Motor neuron (in vitro differentiated cells): ENCODE measurements at regions not wholly inside any gene's neighbourhood (a gene's known extent, or its start where the extent isn't known, plus 50 kb on each side); places are given as distances from the start of the nearest gene placed in this dataset.

ENCODE experiments used
- ATAC-seq, 8 experiments: fragments of 200-7000 bp; cut with Tn5 transposase; replicated peaks in 6 of 8; 2 replicates each; pipeline ENCODE4 v1.8.0; 2021; ENCODE audit warnings: mild to moderate bottlenecking in 8 of 8, moderate library complexity in 8 of 8
- H3K27ac ChIP-seq, 2 donors: fragments of 250-450 bp; sonication (Bioruptor Pico); 2 replicates each; pipeline ENCODE4 v1.9.0; 2021; ENCODE audit warnings: antibody characterized with exemption in 2 of 2, mild to moderate bottlenecking in 2 of 2, moderate library complexity in 1 of 2
- H3K4me1 ChIP-seq, 2 donors: fragments of 250-450 bp; sonication (Bioruptor Pico); replicated peaks in 1 of 2; 2 replicates each; pipeline ENCODE4 v1.6.1; 2021; ENCODE audit warnings: antibody characterized with exemption in 2 of 2, mild to moderate bottlenecking in 2 of 2, moderate library complexity in 1 of 2
- H3K4me3 ChIP-seq, 5 donors: fragments of 250-450 bp; sonication (Bioruptor Pico); 2 replicates each; pipeline ENCODE4 v1.9.0; 2021; ENCODE audit warnings: antibody characterized with exemption in 5 of 5, mild to moderate bottlenecking in 5 of 5, moderate library complexity in 4 of 5
- WGBS, 10 experiments: fragments of 450-650 bp; shearing (Covaris generic); methylation state at CpG; one replicate each; pipeline ENCODE4 v1.0.0; 2022; 5-methylcytosine and 5-hydroxymethylcytosine counted together
- in situ Hi-C, 9 experiments: fragments of 400-800 bp; cut with MboI; loops; one replicate each; pipeline ENCODE4 v1.15.0; 2021; ENCODE audit warnings: low sequenced_read_pairs in 9 of 9, low pct_unique_long_range_greater_than_20kb in 2 of 9; ENCODE audit not compliant: unreplicated experiment in 9 of 9

GRCh38 chr2:41610501-41611190, 437.2 kb upstream of the PKDCC start:
- Histone ChIP-seq H3K4me1 (no peaks in the 10 kb centered on the region), H3K4me3 (no peak overlapping the region), H3K27ac (no peak overlapping the region)
- in situ Hi-C loops, result no loop called here
- peak in 1 of 8 experiments; percentile 31 for ATAC-seq
- WGBS, 10 experiments, result 0 to 89% (median 51%) methylated on average over 3 to 6 of the region's 6 CpGs

- no peaks in the 10 kb centered on the region for H3K4me1 ChIP-seq
- H3K4me3 ChIP-seq, result no peak overlapping the region
- WGBS, 10 experiments, result 5 to 100% (median 67%) methylated on average over 1 to 3 of the region's 3 CpGs; no CpG with 5 or more reads in 1 of the 10 experiments
- ATAC-seq, result no peak
- no peak overlapping the region for H3K27ac ChIP-seq
- in situ Hi-C loops, result no loop called here
Observed at GRCh38 chr2:41618754-41619153, 429.1 kb upstream of the PKDCC start.

GRCh38 chr2:41621095-41621494, 426.7 kb upstream of the PKDCC start:
- Histone ChIP-seq H3K27ac (no peak overlapping the region), H3K4me1 (no peaks in the 10 kb centered on the region), H3K4me3 (no peak overlapping the region)
- WGBS, 10 experiments, result 41 to 100% (median 86%) methylated on average over 1 to 3 of the region's 3 CpGs; no CpG with 5 or more reads in 1 of the 10 experiments
- no peak for ATAC-seq
- in situ Hi-C loops, result no loop called here

GRCh38 chr2:41621563-41621962, 426.3 kb upstream of the PKDCC start:
- in situ Hi-C loops, result no loop called here

GRCh38 chr2:41622301-41622700, 425.5 kb upstream of the PKDCC start:
- no peak overlapping the region for H3K27ac ChIP-seq
- no peak overlapping the region for H3K4me3 ChIP-seq
- H3K4me1 ChIP-seq, result no peaks in the 10 kb centered on the region
- in situ Hi-C loops, result no loop called here
- 34 to 100% (median 71%) methylated on average over 1 to 5 of the region's 5 CpGs for WGBS, 10 experiments
- no peak for ATAC-seq

More at GRCh38 chr2:41621563-41621962, 426.3 kb upstream of the PKDCC start:
- H3K4me3 ChIP-seq, result no peak overlapping the region
- ATAC-seq, result no peak
- no peak overlapping the region for H3K27ac ChIP-seq
- 0 to 93% (median 45%) methylated on average over 2 to 3 of the region's 3 CpGs; no CpG with 5 or more reads in 1 of the 10 experiments for WGBS, 10 experiments
- H3K4me1 ChIP-seq, result no peaks in the 10 kb centered on the region

GRCh38 chr2:41626936-41627335, 420.9 kb upstream of the PKDCC start:
- Histone ChIP-seq H3K4me1 (no peaks in the 10 kb centered on the region), H3K4me3 (no peak overlapping the region), H3K27ac (no peak overlapping the region)
- in situ Hi-C loops, result no loop called here
- 17 to 100% (median 86%) methylated on average over 1 to 2 of the region's 2 CpGs; no CpG with 5 or more reads in 3 of the 10 experiments for WGBS, 10 experiments
- no peak for ATAC-seq

GRCh38 chr2:41634686-41635085, 413.1 kb upstream of the PKDCC start:
- 0 to 100% (median 53%) methylated on average over 1 to 2 of the region's 2 CpGs; no CpG with 5 or more reads in 1 of the 10 experiments for WGBS, 10 experiments
- no peak overlapping the region for H3K4me3 ChIP-seq
- in situ Hi-C loops, result no loop called here
- H3K27ac ChIP-seq, result no peak overlapping the region
- no peaks in the 10 kb centered on the region for H3K4me1 ChIP-seq
- no peak for ATAC-seq

- no peak overlapping the region for H3K27ac ChIP-seq
- in situ Hi-C loops, result no loop called here
- no peak overlapping the region for H3K4me3 ChIP-seq
- no peaks in the 10 kb centered on the region for H3K4me1 ChIP-seq
- ATAC-seq, result no peak
- 26 to 100% (median 83%) methylated on average over 1 to 2 of the region's 2 CpGs; no CpG with 5 or more reads in 2 of the 10 experiments for WGBS, 10 experiments
Observed at GRCh38 chr2:41644936-41645335, 402.9 kb upstream of the PKDCC start.

- Histone ChIP-seq H3K27ac (no peak overlapping the region), H3K4me3 (no peak overlapping the region), H3K4me1 (no peaks in the 10 kb centered on the region)
- WGBS, 10 experiments, result 0 to 100% (median 80%) methylated on average over 1 of the region's 1 CpG; no CpG with 5 or more reads in 3 of the 10 experiments
- in situ Hi-C loops, result no loop called here
- peak in 1 of 8 experiments; percentile 52 for ATAC-seq
Observed at GRCh38 chr2:41647468-41648050, 400.3 kb upstream of the PKDCC start.

- Histone ChIP-seq H3K4me1 (no peaks in the 10 kb centered on the region), H3K4me3 (no peak overlapping the region), H3K27ac (no peak overlapping the region)
- no peak for ATAC-seq
- in situ Hi-C loops, result no loop called here
Observed at GRCh38 chr2:41657226-41657625, 390.6 kb upstream of the PKDCC start.

- in situ Hi-C loops, result no loop called here
Observed at GRCh38 chr2:41659758-41660157, 388.1 kb upstream of the PKDCC start.

GRCh38 chr2:41662461-41662860, 385.4 kb upstream of the PKDCC start:
- H3K4me1 ChIP-seq, result no peaks in the 10 kb centered on the region
- H3K4me3 ChIP-seq, result no peak overlapping the region
- in situ Hi-C loops, result no loop called here
- ATAC-seq, result no peak
- no peak overlapping the region for H3K27ac ChIP-seq

More at GRCh38 chr2:41659758-41660157, 388.1 kb upstream of the PKDCC start:
- H3K27ac ChIP-seq, result no peak overlapping the region
- no peaks in the 10 kb centered on the region for H3K4me1 ChIP-seq
- H3K4me3 ChIP-seq, result no peak overlapping the region
- ATAC-seq, result no peak

GRCh38 chr2:41663056-41663455, 384.8 kb upstream of the PKDCC start:
- WGBS, 10 experiments, result 0 to 100% (median 50%) methylated on average over 1 to 4 of the region's 5 CpGs; no CpG with 5 or more reads in 2 of the 10 experiments
- Histone ChIP-seq H3K4me3 (no peak overlapping the region), H3K27ac (no peak overlapping the region), H3K4me1 (no peaks in the 10 kb centered on the region)
- ATAC-seq, result no peak
- in situ Hi-C loops, result no loop called here

- Histone ChIP-seq H3K4me3 (no peak overlapping the region), H3K4me1 (no peaks in the 10 kb centered on the region), H3K27ac (no peak overlapping the region)
- 0 to 93% (median 71%) methylated on average over 1 to 2 of the region's 2 CpGs; no CpG with 5 or more reads in 3 of the 10 experiments for WGBS, 10 experiments
- ATAC-seq, result peak in 1 of 8 experiments; percentile 38
- in situ Hi-C loops, result no loop called here
Observed at GRCh38 chr2:41668529-41668928, 379.3 kb upstream of the PKDCC start.
